HG03045 (cell line): ENCODE measurements at regions not wholly inside any gene's neighbourhood (a gene's known extent, or its start where the extent isn't known, plus 50 kb on each side); places are given as distances from the start of the nearest gene placed in this dataset.

Experiments
- ATAC-seq: cut with Tn5 transposase; IDR thresholded peaks from one replicate; pipeline ENCODE4 v1.9.1; 2021; ENCODE audit warnings: mild to moderate bottlenecking, moderate library complexity; ENCODE audit not compliant: unreplicated experiment

DNA sequence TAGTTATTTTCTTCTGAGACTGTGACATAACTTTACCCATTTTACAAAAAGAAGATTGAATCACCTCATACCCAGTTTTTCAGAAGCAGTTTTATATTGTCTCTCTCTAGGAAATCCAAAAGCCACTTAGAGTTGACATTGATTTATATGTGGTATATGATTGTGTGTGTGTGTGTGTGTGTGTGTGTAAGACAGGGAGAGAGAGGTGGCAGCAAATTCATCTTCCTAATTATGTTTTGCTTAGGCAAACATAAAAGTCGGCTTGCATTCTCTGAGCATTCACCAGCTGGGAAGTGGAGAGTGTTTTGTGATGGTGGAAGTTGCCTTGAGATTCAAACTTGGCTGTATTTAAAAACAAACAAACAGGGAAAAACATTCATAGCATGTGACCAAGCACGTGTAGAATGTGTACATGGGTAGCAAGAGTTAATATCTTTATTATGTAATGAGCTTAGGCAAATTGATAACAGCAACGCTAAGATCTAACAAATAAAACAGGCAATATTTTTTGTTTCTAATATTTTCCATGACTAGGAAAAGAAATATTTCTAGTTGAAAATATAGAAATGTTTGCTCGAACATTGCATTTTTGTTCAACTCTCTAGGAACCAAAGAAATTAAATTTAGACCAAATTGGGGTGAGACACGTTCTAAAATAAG lies 64.4 kb upstream of the IGF1R start:
- no peak for ATAC-seq

DNA sequence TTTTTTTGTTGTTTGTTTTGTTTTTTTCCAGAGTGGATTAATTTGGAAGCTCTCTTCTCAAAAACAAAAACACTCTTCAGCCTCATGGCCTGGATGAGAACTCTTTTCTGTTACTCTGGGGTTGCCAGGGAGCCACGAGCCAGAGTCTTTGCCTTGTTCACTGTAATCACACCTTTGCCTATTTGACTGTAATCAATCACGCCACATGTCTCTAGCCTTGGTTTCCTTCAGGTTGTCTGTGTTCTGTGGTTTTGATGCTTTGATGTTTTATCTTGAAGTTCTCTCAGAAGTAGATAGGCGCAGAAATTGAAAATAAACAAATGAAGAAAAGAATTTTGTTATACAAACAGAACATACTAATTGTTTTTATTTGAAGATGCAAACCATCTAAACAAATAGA lies 62.3 kb upstream of the IGF1R start:
- no peak for ATAC-seq

DNA sequence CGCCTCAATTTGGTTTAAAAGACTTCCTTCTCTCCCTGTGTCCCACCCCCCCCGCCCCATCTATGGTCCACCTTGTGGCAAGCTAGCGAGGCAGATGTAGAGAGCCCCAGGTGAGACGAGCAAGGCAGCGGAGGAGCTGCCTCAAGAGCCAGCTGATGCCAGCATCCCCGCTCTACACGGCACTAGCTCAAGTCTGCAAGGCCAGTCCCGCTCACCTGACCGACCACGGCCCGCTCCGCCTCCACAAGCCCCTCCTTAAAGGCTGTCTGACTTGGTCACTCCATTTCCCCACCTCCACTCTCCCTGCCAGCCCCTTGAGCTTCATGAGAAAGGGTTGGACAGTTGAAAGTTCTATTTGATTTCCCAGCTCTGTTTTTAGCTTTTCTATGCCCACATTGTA lies 56.2 kb upstream of the IGF1R start:
- no peak for ATAC-seq

GRCh38 chr15:98596131-98596530 lies 52.2 kb upstream of the IGF1R start:
- no peak for ATAC-seq

DNA sequence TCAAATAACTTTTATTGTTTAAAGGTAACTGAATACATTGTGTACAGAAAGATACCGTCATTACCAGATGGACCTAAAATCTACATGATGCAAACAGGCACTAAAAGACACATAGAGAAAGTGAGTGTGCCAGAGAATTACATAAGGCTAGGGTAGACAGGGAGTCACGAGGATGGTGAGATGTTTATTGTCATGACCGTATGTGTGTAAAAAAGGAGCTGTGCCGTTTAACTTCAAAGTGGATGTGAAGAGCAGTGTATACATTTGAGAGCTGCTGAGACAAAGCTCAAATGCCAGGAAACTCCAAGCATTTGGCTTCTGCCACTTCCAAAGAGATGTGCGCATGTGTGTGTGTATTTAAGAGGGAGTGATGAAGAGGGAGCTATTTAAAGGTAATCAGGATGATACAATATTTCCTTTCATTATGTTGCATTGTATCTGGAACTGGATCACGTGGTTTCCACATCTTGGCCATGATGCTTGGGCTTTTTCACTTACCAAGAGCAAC lies 51.4 kb upstream of the IGF1R start:
- no peak for ATAC-seq

GRCh38 chr15:98597666-98598065 lies 50.7 kb upstream of the IGF1R start:
- no peak for ATAC-seq
